GM19240 (cell line): ENCODE measurements at regions not wholly inside any gene's neighbourhood (a gene's known extent, or its start where the extent isn't known, plus 50 kb on each side); places are given as distances from the start of the nearest gene placed in this dataset.
"Not testable (repeated sequence)": the region's sequence is repeated elsewhere in the genome, so short reads cannot be mapped to it uniquely, and the experiment has no call there.

ENCODE experiments used
- DNase-seq: peaks from one replicate; pipeline ENCODE4 v3.0.0; 2011; ENCODE audit warnings: low spot score; ENCODE audit not compliant: insufficient read length

DNA sequence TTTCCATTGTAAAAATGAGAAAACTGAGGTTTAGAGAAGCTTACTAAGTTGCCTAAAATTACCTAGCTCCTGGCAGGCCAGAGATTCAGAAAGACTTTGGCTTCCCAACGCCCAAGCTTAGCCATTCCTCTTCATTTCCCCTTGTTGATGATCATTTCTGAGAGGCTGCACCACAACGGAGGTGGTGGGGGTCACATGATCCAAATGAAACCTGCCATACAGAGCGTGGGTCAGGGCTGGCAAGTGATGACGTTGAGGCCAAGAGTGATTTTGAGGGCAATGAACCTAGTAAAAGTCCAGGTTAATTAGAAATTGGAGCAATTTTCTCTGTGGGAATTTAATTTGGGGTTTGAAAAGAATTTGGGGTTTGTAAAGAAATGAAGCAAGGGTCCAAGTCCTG lies 109.9 kb downstream of the TMEM182 start:
- no peak for DNase-seq

DNA sequence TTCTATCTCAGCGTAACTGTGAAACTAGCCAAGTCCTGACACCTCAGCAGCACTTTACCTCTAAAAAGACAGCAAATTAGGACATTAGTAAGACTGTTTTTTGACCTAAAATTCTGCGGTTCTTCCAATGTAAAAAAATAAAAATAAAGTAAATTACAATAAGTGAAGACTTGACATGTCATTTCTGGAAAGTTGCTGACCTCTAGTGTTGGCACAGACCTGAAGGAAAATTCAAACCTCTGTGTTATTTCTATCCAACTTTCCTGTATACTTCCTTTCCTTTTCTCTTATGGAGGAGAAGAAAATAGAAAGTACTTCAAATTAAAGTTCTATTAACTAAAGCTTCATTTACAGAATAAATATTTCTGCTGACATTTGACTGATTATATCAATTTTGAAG lies 110.6 kb downstream of the TMEM182 start:
- DNase-seq: no peak

DNA sequence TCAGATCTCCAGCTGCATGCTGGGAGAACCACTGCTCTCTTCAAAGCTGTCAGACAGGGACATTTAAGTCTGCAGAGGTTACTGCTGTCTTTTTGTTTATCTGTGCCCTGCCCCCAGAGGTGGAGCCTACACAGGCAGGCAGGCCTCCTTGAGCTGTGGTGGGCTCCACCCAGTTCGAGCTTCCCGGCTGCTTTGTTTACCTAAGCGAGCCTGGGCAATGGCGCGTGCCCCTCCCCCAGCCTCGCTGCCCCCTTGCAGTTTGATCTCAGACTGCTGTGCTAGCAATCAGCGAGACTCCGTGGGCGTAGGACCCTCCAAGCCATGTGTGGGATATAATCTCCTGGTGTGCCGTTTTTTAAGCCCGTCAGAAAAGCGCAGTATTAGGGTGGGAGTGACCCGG lies 117.7 kb downstream of the TMEM182 start:
- not testable (repeated sequence) for DNase-seq

DNA sequence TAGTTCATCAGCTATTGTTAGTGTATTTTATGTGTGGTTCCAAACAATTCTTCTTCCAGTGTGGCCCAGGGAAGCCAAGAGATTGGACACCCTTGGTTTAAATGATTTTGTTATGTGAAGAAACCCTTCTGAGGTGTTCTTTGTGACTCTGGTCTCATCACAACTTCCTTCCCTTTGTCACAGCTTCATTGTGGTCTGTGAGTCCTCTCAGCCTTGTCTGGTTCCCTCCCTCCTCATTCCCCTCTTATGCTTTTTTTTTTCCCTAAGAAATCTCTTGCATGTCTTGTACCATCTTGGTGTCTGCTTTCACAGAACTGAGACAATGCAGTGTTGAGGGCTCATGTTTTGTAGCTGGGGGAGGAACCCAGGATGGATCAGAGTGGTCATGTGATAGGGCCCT lies 118.9 kb downstream of the TMEM182 start:
- DNase-seq: no peak

DNA sequence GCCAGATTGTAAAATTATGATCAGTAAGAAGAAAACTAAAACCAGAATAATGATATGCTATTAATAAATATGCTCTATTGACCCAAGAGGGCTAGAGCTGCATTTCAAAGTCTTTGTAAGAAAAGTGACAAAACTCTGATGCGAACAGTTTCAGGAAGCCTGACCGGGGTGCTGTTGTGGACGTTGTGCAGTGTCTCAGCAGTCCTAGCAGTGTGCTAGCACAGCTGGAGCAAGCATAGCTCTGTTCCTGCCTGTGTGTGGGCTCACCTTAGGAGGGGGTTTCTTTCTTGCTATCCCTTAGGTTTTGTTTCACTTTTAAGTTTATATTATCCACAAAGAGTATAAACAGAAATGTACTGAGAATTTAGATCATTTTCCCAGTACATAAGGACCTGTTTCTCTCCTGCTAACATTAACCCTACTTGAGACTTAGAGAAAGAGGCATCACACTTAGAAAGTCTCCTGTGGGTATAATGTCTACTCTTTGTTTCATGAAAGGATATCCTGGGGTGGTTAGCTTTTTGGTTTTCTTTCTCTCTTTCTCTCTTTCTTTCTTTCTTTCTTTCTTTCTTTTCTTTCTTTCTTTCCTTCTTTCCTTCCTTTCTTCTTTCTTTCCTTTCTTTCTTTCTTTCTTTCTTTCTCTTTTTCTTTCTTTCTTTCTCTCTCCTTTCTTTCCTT lies 124.5 kb downstream of the TMEM182 start:
- no peak for DNase-seq

DNA sequence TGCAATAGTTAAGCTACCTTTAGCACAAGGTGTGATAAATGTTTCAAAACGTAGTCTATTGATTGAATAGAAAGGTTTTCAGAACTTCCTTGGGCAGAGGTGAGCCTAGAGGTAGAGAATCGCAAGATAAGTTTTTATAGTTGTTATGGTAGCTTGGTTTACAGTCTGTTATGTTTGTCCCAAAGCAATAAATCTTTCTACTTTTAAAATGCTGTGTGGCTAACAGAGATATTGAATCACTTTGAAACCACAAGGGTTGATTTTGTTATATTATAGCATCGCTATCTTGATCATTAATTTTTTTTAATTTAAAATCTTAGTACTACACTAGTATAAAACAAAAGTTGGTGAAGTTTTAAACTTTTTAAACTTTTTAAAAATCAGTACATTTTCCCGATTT lies 126.7 kb downstream of the TMEM182 start:
- no peak for DNase-seq

DNA sequence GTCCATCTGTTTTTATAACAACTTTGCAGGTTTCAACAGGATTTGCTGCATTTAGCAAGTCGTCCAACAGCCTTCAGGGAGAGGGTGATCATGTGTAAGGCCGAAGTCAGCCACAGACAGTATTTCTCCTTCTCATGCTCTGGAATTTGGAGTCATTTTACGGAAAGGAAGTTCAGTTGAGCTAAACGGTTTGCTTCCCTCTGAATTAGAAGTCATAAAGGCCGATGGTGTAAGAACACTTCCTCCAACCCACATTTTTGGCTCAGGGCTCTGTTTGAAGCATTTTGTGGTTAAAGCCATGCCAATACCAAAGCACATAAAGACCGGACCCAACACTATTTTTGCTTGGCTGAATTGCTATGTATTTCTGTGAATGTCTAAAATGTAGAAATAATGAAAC lies 129.5 kb downstream of the TMEM182 start:
- DNase-seq: no peak

DNA sequence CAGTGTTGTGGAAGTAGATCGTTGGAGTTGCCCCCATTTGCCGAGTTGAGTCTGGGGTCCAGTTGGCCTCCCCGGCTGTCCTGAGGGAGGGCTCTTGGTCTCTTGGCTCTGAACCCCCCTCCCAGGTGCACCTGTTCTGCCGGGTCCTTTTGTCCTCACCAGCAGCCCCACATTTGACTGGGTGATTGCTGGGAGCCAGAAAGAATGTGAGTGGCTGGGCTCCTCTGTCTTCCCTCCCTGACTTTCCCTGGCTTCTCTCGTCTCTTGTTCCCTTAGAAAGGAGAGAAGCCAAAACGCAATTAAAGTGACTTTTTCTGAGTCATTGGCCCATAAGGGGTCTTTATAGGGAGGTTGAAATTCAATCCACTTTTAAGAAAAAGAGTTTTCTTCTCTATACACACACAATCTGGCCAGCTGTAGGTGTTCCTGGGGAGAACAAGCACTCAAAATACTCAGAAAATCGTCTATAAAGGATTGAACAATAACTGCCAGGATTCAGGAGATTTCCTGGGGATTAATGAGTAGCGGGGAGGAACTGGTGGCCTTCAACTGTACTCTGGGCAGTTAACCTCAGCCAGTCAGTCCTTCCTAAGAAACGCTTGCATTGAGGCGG lies 131.0 kb downstream of the TMEM182 start:
- no peak for DNase-seq

DNA sequence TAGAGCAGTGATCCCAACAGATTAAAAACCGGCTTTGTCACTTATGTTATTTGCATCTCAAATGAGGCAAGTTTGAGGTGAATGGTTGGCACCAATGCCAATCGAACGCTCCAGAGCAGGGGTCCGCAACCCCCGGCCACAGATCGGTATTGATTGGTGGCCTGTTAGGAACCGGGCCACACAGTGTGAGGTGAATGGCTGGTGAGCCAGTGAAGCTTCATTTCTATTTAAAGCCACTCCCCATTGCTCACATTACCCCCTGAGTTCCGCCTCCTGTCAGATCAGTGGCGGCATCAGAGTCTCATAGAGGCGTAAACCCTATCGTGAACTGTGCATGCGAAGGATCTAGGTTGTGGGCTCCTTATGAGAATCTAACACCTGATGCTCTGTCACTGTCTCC lies 132.0 kb downstream of the TMEM182 start:
- no peak for DNase-seq

DNA sequence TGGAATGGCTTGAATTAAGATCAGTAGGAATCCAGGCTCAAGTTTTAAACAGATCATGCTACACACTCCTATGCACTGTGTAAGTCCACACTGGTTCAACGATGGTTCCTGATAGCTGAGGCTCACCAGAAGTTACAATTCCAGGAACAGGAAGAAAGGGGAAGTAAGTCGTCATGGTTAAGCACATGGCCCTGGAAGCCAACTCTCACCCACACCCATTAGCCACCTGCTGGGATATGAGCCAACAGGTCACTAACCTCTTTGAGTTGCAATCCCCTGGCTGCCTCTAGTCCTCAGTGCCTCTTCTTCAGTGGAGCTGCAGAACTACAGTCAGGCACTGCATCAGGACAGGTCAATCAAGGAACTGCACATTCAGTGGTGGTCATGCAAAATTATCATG lies 133.5 kb downstream of the TMEM182 start:
- no peak for DNase-seq

DNA sequence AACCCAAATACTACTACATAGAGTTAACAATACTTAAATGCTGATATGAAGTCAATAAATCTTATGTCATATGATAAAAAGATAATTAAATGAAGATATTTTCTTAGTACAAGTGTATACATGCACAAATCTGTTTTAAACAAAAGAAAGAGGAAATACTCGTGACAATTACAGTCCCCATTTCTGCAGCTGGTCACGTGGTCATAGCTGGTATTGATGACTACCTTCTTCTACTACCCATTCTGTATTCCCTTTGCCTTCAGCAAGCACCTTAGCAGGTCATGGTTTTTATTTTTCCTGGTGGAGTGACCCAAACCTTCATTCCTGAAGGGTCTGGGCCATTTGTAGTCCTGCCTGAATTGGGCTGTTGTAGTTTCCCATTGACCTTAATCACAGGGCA lies 147.4 kb downstream of the TMEM182 start:
- not testable (repeated sequence) for DNase-seq

DNA sequence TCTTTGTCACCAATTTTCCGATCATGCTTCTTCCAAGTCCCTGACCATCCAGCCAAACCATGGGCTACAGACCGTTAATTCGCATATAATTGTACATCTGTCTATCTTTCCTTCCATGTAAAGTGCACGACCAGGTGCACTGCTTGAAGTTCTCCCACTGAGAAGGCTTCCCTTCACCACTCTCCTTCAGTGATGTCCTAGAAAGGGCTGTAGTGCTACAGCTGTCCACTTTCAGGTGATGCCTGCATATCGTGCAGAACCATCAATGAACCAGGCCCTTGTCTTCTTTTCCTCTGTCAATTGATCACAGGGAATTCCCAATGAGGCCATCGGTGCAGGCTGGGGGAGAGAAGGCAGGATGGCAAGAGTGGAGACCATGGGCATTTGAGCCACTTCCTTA lies 148.9 kb downstream of the TMEM182 start:
- no peak for DNase-seq

DNA sequence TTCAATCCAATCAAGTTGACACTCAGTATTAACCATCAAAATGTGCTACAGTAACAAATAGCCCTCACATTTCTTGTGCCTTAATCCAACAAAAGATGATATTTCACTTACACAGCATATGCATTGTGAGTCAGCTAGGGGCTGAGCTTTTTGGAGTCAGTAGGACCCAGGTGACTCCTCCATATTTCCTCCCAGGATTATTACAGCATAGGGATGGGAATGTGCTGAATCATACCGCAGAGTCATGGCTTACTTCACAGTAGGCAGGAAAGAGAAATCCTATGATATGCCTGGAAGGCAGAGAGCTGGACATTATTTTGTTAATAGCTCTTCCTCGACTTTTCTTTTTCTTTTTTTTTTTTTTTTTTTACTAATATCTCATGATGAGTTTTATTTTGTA lies 153.3 kb downstream of the TMEM182 start:
- DNase-seq: no peak

DNA sequence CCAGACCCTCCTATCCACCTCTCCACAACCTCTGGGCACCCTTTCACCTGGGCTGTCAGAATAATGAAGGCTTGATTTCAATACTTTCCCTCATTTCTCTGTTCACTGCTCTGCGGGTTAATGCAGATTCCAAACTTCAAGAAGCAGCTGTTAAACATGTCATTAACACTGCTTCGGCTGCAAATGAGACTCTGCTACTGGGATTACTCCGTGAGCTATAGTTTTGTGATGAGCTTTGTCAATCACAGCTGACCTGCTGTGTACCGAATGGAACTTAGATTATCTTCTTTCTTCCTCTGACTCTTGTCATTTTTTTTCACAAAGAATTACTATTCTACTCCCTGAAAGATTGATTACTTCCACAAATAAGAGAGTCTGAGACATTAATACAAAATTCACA lies 160.5 kb downstream of the TMEM182 start:
- DNase-seq: no peak

DNA sequence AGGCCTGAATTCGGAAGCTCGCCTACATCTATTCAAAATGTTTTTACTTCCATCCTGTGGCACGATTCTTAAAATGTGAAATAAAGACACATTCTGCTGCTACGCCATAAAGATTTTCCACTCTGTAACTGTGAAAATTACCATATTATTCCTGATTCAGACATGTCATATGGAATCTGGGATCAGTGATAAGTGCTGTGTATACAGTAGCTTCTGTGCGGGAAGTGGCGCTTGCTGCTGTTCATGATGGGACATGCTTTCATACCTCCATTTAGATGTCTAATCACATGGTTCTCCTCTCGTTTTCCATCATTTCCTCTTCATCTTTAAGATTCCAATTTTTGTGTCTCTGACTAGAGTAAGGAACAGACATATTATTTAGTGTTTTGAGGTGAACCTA lies 163.2 kb downstream of the TMEM182 start:
- DNase-seq: no peak

DNA sequence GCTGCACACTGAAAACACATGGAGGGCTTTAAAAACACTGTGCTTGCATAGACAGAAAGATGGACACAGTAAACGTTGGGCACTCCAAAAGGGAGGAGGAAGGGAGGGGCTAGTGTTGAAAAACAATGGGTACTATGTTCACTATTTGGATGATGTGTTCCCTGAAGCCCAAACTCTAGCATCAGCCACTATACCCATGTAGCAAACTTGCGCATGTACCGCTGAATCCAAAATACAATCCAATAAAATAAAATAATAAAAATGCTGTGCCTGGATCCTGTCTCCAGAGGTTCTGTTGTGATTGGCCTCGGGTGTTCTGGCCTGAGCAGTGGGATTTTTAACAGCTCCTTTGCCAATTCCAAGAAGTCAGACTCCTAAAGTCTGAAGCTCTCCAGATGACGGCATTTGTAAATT lies 166.0 kb downstream of the TMEM182 start:
- no peak for DNase-seq

DNA sequence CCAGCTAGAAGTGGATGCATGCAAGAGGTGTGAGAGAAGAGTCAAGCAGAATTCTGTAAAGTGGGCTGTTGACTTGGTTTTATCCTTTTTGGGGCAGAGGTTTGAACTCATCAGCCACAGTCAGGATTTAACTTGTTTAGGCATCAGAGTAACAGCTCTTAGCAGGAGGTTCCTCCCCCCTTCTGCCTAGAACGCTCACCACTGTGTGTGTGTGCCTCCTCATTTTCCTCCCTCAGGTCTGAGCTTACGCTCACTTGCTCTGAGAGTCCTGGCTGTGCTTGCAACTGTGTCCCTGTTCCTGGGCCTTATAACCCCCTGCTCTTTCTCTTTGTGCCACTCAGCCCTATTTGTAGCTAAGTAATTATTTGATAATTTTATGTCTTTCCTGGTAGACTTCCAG lies 167.9 kb downstream of the TMEM182 start:
- DNase-seq: no peak

DNA sequence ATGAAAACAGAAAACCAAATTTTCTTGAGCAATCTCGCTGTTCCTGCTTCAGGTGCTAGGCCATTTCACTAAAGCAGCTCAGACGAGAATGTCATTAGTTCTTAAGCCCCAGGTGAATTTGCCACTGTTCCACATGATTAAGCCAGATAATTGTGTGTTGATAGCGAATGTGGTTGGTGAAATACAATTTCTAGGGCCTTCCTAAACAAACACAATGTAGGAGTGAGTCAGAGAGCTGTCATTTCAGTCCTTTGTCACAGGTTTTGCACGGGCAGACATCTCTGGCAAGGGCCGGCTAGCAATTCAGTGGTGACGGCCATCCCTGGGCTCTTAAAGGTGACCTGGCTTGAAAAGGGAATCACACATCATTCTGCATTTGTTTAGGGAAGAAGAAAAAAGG lies 170.7 kb downstream of the TMEM182 start:
- DNase-seq: no peak

DNA sequence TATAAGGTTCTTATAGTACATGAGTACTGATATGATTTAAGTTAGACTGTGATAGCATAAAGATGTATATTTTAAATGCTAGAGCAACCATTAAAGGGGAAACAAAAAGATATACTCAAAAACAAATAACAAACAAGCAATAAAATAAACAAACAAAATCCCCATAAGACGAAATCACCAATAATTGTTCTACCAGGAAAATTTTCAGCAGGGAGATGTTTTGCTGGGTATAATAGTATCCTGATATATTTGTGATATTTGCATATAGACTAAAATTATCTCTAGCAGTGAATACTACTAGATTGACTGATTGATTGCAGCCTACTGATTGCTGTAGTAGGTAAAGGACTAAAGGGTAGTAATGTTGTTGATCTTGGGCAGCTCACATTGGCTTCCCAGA lies 177.4 kb downstream of the TMEM182 start:
- no peak for DNase-seq

DNA sequence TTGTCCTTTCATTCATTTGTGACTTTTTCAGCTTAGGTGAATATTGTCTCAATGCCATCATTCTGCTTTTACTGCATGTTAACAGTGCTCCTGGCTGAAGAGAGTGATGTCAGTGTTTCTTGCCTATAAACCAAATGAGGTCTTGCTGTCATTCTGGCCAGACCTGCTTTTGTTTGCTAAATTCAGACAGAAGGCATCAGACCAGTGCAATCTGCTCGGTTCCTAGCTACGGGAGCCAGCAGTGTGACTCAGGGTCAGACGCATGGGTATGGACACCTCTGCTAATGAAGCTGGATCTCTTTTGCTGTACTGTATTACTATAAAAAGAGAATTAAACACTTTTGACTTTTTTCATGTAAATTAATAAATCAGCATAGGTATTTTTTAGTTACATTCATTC lies 178.9 kb downstream of the TMEM182 start:
- DNase-seq: no peak

DNA sequence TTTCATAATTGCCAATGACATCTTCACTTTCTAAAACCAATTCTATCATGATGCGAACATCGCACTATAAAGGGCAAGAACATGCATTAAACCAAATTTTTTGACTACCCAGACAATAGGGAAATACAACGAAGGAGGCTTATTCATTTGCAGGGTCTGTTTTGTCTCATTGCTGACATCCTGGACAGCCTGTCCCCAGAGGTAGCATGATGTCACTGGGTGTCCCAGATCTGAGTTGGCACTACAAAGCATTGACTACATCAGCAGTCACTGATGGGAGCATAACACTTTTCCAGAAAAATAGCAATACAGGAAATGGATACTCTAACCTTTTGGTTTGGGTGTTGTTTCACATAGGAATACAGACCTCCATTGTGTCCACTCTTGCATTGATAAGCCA lies 180.3 kb downstream of the TMEM182 start:
- DNase-seq: no peak

DNA sequence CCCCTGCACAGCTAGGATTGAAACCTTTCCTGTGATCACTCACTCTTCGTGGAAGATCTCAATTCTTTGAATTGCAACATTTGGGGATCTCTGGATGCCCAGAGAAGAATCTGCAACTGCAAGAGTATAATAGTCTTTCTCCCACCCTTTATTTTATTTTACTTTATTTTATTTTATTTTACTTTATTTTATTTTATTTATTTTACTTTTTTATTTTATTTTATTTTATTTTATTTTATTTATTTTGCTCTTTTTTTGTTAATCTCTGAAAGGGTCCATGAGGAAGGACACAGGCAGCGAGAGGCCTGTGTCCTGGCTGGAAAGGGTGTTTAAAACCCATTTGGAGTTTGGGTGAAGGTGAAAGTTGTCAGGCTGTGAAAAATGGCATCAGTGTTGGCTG lies 181.4 kb downstream of the TMEM182 start:
- DNase-seq: no peak

DNA sequence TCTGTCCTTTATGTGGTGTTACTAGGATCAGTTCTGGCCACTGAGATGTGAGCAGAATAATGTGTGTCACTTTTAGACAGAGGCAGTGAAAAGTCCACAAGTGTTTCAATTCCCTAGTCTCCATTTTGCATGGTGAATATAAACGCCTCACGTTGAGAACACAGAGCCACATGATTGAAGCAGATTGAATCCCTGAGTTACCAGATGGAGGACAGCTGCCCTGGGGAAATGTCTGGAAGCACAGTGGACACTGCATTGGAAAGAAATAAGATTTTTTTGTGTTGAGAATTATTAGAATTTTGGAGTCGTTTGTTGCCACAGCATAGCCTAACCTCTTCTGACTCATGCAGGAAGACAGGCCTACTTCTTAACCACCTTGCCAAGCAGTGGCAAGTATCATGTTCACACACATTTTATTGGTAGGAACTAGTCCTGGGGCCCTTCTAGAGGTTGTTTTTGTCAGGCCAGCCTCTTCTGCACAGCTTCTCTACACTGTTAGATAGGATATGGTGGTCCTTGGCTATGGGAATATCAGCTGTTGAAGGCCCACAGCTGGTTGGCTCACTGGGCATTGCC lies 188.6 kb downstream of the TMEM182 start:
- no peak for DNase-seq
